ENCODE measurements at regions not wholly inside any gene's neighbourhood (a gene's known extent, or its start where the extent isn't known, plus 50 kb on each side); places are given as distances from the start of the nearest gene placed in this dataset.

DNA sequence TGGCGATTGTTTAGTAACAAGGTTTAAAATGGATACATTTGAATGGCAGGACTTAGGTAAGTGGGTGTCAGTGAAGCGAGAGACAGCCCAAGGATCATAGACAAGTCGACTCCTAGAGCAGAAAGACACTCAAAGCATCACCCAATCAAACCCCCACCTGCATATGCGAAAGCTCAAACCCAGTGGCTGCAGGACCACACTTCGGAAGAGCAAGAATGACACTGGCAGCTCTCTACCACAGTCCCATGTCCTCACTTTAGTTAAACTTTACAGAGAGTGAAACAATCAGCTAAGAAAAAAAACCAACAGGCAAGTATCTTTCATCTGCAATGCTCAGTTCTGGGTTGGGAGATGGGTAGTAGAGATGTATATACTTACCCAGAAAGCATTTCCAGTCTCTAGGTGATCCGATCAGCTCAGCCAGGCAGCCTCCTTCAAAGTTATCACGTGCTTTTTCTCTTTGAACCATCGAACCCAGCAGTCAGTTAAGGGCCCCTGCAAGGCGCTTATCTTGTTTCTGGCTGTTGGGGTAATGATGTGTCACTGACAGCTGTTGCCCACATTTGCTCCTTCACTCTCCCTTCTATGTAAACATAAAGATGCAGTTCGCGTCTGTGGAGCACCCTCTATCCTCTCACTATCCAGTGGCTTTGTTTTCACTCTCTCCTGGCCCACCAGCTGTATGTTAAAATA is 357.5 kb upstream of the ID2 start:
- TF ChIP-seq POLR2A (IDR thresholded peaks at IDR 0.05), result no peak
- TF ChIP-seq, protein P1, sequence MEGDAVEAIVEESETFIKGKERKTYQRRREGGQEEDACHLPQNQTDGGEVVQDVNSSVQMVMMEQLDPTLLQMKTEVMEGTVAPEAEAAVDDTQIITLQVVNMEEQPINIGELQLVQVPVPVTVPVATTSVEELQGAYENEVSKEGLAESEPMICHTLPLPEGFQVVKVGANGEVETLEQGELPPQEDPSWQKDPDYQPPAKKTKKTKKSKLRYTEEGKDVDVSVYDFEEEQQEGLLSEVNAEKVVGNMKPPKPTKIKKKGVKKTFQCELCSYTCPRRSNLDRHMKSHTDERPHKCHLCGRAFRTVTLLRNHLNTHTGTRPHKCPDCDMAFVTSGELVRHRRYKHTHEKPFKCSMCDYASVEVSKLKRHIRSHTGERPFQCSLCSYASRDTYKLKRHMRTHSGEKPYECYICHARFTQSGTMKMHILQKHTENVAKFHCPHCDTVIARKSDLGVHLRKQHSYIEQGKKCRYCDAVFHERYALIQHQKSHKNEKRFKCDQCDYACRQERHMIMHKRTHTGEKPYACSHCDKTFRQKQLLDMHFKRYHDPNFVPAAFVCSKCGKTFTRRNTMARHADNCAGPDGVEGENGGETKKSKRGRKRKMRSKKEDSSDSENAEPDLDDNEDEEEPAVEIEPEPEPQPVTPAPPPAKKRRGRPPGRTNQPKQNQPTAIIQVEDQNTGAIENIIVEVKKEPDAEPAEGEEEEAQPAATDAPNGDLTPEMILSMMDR (IDR thresholded peaks at IDR 0.05), result no peak
